Transverse colon (tissue), 4 donors: ENCODE measurements at regions not wholly inside any gene's neighbourhood (a gene's known extent, or its start where the extent isn't known, plus 50 kb on each side); places are given as distances from the start of the nearest gene placed in this dataset.

Experiments
- EP300 ChIP-seq: sonication (generic); formaldehyde crosslinking; IDR thresholded peaks from one replicate; pipeline ENCODE4 v1.6.1; 2017; ENCODE audit warnings: antibody characterized with exemption, low read depth
- POLR2A ChIP-seq: fragments of 450-650 bp; IDR thresholded peaks from one replicate; pipeline ENCODE4 v1.6.1; 2016; ENCODE audit warnings: antibody characterized with exemption, mild to moderate bottlenecking, moderate library complexity
- POLR2AphosphoS5 ChIP-seq, 3 donors: sonication (generic); formaldehyde crosslinking; IDR thresholded peaks; one replicate each; pipeline ENCODE4 v1.6.1; 2016; ENCODE audit warnings: antibody characterized with exemption in 3 of 3
- TF ChIP-seq, protein P1 (sequence below), 5 experiments: fragments of 200-600 bp in 3 of 5; fragments of 450-650 bp in 2 of 5; sonication (generic) in 3 of 5; IDR thresholded peaks; 1 replicate in 2 of 5; 2 replicates in 3 of 5; pipeline ENCODE4 v1.5.1; 2016 to 2017; ENCODE audit warnings: antibody characterized with exemption in 5 of 5, inconsistent platforms in 3 of 5, mild to moderate bottlenecking in 2 of 5, moderate library complexity in 1 of 5

DNA sequence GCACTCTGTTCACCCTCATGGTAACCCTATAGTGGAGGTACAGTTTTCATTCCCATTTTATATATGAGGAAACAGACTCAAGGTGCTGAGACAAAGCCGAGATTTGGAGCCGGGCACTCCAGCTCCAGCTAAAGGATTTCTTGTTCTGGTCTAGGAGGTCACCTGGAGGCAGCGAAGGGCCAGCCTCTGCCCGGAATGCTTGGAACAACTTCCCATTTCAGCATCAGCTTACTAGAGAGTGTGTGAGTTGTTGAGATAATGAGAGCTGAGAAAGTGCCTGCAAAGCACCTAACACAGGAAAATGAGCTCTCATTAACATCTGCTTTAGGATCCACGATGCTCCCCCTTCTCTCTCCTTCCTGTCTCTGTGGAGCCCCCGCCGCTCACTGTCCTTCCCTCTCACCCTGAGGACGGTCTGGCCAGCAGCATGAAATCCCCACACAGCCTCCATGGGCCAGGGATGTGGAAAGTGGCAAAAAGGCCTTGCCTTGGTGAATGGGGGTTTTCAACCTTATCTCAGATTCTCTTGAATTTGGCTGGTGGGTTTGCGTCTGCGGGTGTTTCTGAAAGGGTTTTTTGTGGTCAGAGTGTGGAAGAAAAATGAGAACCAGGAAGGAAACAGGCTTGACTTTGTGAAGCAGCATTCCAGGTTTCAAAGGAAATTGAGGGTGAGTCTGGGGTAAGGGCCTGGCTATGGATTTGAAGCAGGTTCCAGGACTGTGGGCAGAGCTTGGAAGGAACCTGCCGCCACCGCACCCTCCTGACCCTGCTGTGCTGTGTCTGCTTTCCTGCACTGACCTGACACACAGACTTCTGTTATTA is 178.7 kb downstream of the FOXL1 start:
- TF ChIP-seq, protein P1, sequence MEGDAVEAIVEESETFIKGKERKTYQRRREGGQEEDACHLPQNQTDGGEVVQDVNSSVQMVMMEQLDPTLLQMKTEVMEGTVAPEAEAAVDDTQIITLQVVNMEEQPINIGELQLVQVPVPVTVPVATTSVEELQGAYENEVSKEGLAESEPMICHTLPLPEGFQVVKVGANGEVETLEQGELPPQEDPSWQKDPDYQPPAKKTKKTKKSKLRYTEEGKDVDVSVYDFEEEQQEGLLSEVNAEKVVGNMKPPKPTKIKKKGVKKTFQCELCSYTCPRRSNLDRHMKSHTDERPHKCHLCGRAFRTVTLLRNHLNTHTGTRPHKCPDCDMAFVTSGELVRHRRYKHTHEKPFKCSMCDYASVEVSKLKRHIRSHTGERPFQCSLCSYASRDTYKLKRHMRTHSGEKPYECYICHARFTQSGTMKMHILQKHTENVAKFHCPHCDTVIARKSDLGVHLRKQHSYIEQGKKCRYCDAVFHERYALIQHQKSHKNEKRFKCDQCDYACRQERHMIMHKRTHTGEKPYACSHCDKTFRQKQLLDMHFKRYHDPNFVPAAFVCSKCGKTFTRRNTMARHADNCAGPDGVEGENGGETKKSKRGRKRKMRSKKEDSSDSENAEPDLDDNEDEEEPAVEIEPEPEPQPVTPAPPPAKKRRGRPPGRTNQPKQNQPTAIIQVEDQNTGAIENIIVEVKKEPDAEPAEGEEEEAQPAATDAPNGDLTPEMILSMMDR (IDR thresholded peaks at IDR 0.05) = no peak
- TF ChIP-seq POLR2AphosphoS5 (IDR thresholded peaks at IDR 0.05) = no peak
- no peak for TF ChIP-seq EP300
- no peak for TF ChIP-seq POLR2A
